ENCODE measurements at regions not wholly inside any gene's neighbourhood (a gene's known extent, or its start where the extent isn't known, plus 50 kb on each side); places are given as distances from the start of the nearest gene placed in this dataset.

DNA sequence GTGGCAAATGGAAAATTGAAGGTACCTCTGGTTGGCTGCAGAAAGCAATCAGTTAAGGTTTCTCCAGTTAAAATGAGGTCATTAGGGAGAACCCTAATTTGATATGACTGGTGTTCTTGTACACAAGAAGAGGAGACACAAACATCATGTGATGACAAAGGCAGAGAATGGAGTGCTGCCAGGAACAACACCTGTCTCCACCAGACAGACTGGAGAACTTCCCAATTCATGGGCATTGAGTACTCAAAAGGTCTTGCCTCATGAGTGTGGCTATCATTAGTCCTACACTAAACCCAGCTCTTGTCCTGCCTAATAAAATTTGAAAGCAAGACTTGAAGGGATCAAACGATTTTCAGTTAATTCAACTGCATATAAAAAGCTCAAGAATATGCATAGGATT is 152.6 kb downstream of the PTPN20 start:
- DNase-seq (ENCODE audit: low spot score) (no peak), ATAC-seq (ENCODE audit: low FRiP score) (no peak)
- TF ChIP-seq, protein P1, sequence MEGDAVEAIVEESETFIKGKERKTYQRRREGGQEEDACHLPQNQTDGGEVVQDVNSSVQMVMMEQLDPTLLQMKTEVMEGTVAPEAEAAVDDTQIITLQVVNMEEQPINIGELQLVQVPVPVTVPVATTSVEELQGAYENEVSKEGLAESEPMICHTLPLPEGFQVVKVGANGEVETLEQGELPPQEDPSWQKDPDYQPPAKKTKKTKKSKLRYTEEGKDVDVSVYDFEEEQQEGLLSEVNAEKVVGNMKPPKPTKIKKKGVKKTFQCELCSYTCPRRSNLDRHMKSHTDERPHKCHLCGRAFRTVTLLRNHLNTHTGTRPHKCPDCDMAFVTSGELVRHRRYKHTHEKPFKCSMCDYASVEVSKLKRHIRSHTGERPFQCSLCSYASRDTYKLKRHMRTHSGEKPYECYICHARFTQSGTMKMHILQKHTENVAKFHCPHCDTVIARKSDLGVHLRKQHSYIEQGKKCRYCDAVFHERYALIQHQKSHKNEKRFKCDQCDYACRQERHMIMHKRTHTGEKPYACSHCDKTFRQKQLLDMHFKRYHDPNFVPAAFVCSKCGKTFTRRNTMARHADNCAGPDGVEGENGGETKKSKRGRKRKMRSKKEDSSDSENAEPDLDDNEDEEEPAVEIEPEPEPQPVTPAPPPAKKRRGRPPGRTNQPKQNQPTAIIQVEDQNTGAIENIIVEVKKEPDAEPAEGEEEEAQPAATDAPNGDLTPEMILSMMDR (IDR thresholded peaks at IDR 0.05): no peak

DNA sequence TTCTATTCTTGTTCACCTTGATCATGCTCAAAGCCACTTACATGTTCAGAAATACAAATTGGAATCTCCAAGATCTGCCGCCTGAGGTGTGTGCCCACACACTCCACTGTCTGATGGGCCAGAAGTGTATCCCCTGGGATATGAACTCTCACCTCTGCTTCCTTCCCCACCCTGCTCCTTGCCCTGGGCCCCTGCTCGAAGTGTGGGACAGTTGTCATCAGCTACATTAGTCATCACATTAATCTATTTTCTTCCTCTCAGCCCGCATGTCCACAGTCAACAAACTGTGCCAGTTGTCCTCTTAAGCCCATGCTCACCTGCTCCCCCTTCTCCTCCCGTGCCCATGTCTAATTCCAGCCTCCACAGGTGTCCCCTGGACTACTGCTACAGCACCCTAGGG is 154.7 kb downstream of the PTPN20 start:
- TF ChIP-seq, protein P1 (IDR thresholded peaks at IDR 0.05): no peak
- DNase-seq (ENCODE audit: low spot score) (no peak), ATAC-seq (ENCODE audit: low FRiP score) (no peak)

DNA sequence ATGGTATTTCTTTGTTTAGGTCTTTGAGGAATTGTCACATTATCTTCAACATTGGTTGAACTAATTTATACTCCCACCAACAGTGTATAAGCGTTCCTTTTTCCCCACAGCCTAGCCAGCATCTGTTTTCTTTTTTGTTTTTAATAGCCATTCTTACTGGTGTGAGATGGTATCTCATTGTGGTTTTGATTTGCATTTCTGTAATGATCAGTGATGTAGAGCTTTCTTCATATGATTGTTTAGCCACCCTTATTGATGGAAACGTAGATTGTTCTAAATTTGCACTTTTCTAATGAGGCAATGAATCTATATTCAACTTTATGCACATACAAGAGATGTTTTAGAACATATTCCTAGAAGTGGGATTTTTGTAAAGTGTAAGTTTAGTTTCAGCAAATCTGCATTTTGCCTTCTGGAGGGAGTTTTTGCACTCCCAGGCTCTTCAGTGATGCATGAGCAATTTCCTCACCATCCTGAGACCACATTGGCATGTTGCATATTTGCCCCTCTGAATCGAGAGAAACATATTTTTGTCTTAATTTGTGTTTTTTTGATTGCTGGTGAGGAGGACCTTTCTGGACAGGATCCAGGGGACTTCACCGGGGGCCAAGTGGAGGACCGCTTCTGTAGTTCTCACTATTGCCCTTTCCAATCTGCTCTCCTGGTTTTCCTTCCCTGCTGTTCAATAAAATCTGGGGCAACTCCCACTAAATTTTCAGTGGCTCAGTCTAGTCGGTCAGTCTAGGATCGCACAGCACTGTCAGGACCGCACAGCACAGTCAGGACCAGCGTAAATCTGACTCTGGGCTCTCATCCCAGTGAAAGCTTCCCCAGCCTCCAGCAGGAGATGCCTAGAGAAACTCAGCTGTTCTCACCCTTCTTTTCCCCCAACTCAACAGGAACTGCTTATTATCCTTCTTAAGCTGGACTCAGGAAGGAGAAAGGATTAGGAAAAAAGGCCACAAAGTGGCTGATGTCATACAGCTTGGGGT is 157.0 kb downstream of the PTPN20 start:
- no peak for DNase-seq (ENCODE audit: low spot score)

DNA sequence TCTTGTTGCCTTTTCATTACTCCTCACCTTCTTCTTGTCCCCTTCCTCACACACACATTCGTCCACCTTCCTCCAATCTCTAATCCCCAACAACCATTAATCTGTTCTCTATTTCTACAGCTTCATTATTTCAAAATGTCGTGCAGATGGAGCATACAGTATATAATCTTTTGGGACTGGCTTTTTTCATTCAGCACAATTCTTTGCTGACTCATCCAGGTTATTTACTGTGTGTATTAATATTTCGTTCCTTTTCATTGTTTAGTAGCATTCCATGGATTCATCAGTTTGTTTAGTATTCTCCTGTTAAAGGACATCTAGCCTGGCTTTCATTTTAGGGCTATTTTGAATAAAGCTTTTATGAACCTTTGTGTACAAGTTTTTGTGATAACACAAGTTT is 159.3 kb downstream of the PTPN20 start:
- DNase-seq (ENCODE audit: low spot score) (no peak), ATAC-seq (ENCODE audit: low FRiP score) (no peak)
- TF ChIP-seq, protein P1 (IDR thresholded peaks at IDR 0.05): no peak

More for the DNA sequence above, 157.0 kb downstream of the PTPN20 start:
- TF ChIP-seq, protein P1 (IDR thresholded peaks at IDR 0.05): no peak
- no peak for ATAC-seq (ENCODE audit: low FRiP score)

DNA sequence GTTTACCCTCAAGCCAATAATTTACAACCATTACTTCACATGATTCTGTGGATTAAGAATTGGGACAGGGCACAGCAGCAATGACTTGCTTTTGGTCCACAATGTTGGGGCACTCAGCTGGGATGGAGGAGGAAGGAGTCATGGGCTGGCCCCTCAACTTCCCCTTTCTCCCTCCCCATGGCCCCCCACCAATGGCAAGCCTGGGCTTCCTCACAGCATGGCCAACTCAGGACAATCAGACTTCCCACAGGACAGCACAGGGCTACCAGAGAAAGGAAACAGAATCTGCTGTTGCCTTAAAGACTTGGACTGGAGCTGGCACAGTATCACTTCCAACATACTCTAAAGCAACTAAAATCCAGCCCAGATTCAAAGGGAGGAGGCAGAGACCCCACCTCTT is 160.7 kb downstream of the PTPN20 start:
- no peak for DNase-seq (ENCODE audit: low spot score)
- ATAC-seq (ENCODE audit: low FRiP score): no peak
- TF ChIP-seq, protein P1 (IDR thresholded peaks at IDR 0.05): no peak

DNA sequence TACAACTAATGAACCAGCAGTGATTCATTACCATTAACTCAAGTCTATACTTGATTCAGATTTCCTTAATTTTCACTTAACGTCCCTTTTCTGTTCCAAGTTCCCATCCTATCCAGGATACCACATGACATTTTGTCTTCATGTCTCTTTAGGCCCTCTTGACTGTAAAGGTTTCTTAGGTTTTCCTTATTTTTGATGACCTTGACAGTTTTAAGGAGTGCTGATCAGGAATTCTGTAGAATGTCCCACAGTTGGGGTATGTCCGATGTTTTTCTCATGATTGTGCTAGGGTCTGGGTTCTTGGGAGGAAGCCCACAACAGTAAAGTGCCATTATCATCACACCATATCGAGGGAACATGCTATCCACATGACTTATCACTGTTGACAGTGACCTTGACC is 162.7 kb downstream of the PTPN20 start:
- TF ChIP-seq, protein P1 (IDR thresholded peaks at IDR 0.05): no peak
- DNase-seq (ENCODE audit: low spot score): no peak
- no peak for ATAC-seq (ENCODE audit: low FRiP score)

DNA sequence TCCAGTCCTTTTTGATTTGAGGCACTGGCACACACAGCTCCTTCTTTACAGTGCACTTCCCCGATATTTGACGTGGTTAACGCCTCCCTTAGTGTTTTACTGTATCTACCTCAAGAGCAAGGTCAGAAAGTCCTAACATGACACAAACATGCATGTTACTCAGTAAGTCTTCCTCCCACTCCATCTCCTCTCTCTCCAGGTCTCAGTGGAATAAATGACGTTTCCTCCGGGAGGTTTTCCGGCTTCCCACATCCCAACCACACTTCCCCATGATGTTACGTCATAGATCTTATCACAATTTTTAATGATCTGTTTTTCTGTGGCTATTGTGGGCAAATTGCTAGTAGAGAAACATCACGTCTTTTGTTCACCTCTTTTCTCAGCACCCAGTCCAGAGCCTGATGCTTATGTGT is 165.7 kb downstream of the PTPN20 start:
- TF ChIP-seq, protein P1 (IDR thresholded peaks at IDR 0.05): no peak
- no peak for DNase-seq (ENCODE audit: low spot score)
- ATAC-seq (ENCODE audit: low FRiP score): no peak
